ENCODE measurements at regions not wholly inside any gene's neighbourhood (a gene's known extent, or its start where the extent isn't known, plus 50 kb on each side); places are given as distances from the start of the nearest gene placed in this dataset.

DNA sequence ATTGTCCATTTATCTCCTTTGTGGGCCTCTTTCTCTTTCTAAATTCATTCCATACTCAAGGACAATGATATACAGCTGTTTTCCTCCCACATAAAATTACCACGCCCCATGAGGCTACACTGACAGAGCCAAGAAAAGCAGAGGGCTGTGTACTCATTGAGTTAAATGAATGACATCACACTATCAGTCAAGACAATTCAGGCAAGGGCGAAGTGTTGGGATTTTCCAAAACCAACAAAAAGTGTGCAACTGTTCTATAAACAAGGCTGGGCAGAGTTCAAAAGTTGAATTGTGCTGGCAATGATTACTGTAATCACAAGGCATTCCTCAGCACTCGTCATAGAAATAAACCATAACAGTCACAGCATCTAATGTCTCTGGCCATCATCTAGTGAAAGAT is 799.6 kb upstream of the DIAPH2 start:
- intact Hi-C loops (cut with DNase I) = no loop called here
- ATAC-seq = no peak
- no peak overlapping the region for H3K4me3 ChIP-seq
- no peak for DNase-seq
- H3K9me3 ChIP-seq = no peaks in the 10 kb centered on the region
- H3K4me1 ChIP-seq = no peaks in the 10 kb centered on the region
- no peak overlapping the region for H3K27ac ChIP-seq
- H3K36me3 ChIP-seq = no peaks in the 10 kb centered on the region
- TF ChIP-seq, protein P1, sequence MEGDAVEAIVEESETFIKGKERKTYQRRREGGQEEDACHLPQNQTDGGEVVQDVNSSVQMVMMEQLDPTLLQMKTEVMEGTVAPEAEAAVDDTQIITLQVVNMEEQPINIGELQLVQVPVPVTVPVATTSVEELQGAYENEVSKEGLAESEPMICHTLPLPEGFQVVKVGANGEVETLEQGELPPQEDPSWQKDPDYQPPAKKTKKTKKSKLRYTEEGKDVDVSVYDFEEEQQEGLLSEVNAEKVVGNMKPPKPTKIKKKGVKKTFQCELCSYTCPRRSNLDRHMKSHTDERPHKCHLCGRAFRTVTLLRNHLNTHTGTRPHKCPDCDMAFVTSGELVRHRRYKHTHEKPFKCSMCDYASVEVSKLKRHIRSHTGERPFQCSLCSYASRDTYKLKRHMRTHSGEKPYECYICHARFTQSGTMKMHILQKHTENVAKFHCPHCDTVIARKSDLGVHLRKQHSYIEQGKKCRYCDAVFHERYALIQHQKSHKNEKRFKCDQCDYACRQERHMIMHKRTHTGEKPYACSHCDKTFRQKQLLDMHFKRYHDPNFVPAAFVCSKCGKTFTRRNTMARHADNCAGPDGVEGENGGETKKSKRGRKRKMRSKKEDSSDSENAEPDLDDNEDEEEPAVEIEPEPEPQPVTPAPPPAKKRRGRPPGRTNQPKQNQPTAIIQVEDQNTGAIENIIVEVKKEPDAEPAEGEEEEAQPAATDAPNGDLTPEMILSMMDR (IDR thresholded peaks at IDR 0.05) = no peak
- no peaks in the 10 kb centered on the region for H3K27me3 ChIP-seq

DNA sequence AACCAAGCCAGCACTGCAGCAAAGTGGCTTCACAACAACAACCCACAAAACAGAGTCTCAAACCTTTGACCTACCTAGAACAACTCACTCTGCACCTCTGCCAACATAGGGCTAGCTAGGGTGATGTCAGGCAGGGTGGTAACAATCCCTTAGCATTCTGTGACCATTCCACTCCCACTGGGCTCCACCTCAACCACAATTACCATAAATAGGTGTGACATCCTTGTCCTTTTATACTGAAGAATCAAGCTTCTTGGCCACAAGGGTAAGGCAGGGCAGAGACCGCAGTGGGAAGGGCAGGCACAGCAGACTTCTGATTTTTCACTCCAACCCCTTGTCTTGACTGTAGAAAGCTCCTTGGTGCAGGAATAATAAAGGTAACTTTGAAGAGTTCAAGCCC is 795.4 kb upstream of the DIAPH2 start:
- Histone ChIP-seq H3K4me3 (no peak overlapping the region), H3K36me3 (no peaks in the 10 kb centered on the region), H3K4me1 (no peaks in the 10 kb centered on the region), H3K27me3 (no peaks in the 10 kb centered on the region), H3K9me3 (no peaks in the 10 kb centered on the region), H3K27ac (no peak overlapping the region)
- no peak for ATAC-seq
- intact Hi-C loops (cut with DNase I) = no loop called here
- no peak for DNase-seq
- TF ChIP-seq, protein P1 (IDR thresholded peaks at IDR 0.05) = no peak

DNA sequence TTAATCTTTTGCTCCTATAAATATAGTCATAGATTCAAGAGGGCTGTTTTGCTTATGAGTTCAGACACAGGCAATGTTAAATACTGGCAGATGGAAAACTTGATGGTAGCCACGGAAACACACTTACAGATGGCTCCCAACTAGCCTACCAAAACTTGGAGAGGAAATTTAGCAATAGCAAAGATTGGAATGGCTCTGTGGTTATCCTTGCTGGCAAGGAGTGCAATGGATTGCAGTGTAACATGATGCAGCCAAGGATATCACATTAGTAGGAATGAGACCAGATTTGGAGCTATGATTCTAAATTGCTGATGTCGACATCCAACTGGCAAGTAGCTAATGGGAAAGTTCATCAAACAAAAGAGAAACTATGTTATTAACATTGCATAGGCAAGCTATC is 791.0 kb upstream of the DIAPH2 start:
- no peaks in the 10 kb centered on the region for H3K9me3 ChIP-seq
- no peak overlapping the region for H3K27ac ChIP-seq
- no peak for DNase-seq
- TF ChIP-seq, protein P1 (IDR thresholded peaks at IDR 0.05) = no peak
- no peaks in the 10 kb centered on the region for H3K27me3 ChIP-seq
- H3K4me3 ChIP-seq = no peak overlapping the region
- intact Hi-C loops (cut with DNase I) = no loop called here
- no peak for ATAC-seq
- no peaks in the 10 kb centered on the region for H3K4me1 ChIP-seq
- no peaks in the 10 kb centered on the region for H3K36me3 ChIP-seq

DNA sequence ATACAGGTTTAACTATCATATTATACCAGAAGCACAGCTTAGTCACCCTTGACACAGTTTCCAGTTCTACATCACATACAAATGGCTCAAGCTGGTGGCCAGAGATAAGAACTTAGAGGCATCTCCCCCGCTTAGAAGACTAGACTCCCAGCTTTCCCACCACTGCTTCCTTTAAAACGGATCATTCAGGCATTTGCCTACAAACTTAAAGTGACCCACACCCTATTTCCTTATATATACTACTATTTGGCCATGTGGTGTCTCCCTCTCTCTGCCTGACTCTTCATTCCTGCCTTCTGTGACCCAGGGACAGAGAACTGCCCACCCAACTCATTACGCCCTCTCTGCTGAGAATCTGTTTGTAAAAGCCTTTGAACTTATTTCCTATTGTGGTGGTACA is 781.2 kb upstream of the DIAPH2 start:
- Histone ChIP-seq H3K36me3 (no peaks in the 10 kb centered on the region), H3K27ac (no peak overlapping the region), H3K4me1 (no peaks in the 10 kb centered on the region), H3K27me3 (no peaks in the 10 kb centered on the region), H3K9me3 (no peaks in the 10 kb centered on the region), H3K4me3 (no peak overlapping the region)
- TF ChIP-seq, protein P1 (IDR thresholded peaks at IDR 0.05) = no peak
- DNase-seq (no peak), ATAC-seq (no peak)
- intact Hi-C loops (cut with DNase I) = no loop called here

DNA sequence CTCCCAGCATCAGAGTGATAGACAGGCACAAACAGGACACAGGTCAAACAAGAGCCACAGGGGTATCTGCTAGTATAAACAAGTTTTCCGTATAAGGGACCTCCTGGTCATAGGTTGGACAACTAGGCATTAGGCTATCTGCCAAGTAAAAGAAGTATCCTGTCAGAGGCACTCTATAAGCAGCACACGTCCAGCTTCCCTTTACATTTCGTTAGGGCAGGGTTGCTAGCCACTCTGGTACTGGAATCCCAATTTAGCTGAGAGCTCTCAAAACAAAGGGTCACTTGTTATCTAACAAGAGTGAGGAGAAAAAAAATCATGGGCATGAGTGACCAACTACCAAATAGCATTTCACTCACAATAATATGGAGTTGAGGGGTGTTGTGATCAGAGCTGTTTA is 780.7 kb upstream of the DIAPH2 start:
- TF ChIP-seq, protein P1 (IDR thresholded peaks at IDR 0.05) = no peak

DNA sequence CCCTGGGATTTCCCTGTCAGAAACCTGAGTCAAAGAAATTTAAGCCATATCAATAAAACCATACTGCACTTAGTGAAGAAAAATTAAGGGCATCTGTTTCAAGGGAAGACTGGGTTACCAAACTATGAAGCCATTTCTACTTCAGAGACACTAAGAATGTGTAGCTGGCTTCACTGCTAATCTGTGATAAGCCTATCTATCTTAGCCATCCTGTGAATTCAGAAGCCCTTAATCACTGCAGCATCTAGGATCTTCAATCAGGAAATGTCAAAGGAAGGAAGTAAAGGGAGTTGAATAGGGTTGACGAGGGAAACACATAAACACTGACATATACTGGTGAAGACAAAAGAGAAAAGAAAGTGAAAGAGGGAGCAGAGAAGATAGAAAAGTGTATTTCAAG is 777.6 kb upstream of the DIAPH2 start:
- no peaks in the 10 kb centered on the region for H3K27me3 ChIP-seq
- no peaks in the 10 kb centered on the region for H3K4me1 ChIP-seq
- intact Hi-C loops (cut with DNase I) = no loop called here
- ATAC-seq (no peak), DNase-seq (no peak)
- H3K4me3 ChIP-seq = no peak overlapping the region
- H3K9me3 ChIP-seq = no peaks in the 10 kb centered on the region
- TF ChIP-seq, protein P1 (IDR thresholded peaks at IDR 0.05) = no peak
- no peak overlapping the region for H3K27ac ChIP-seq
- no peaks in the 10 kb centered on the region for H3K36me3 ChIP-seq

More for the DNA sequence above, 780.7 kb upstream of the DIAPH2 start:
- Histone ChIP-seq H3K4me1 (no peaks in the 10 kb centered on the region), H3K4me3 (no peak overlapping the region), H3K27me3 (no peaks in the 10 kb centered on the region), H3K36me3 (no peaks in the 10 kb centered on the region), H3K27ac (no peak overlapping the region), H3K9me3 (no peaks in the 10 kb centered on the region)
- DNase-seq = no peak
- intact Hi-C loops (cut with DNase I) = no loop called here
- ATAC-seq = no peak

Measured in upper lobe of right lung (tissue), 1 donor.